Neural crest cell (in vitro differentiated cells): ENCODE measurements at regions not wholly inside any gene's neighbourhood (a gene's known extent, or its start where the extent isn't known, plus 50 kb on each side); places are given as distances from the start of the nearest gene placed in this dataset.

Experiments
- DNase-seq: peaks from one replicate; pipeline ENCODE4 v3.0.0; 2021; ENCODE audit warnings: low read depth, mixed read lengths, low spot score
- H3K27ac Mint-ChIP-seq: one replicate; pipeline ENCODE4 v1.8.0; 2021; ENCODE audit warnings: mild to moderate bottlenecking, mixed read lengths; ENCODE audit not compliant: unreplicated experiment
- H3K27me3 Mint-ChIP-seq: 2 replicates; pipeline ENCODE4 v1.8.0; 2021; ENCODE audit warnings: low read depth, mild to moderate bottlenecking, mixed read lengths
- H3K36me3 Mint-ChIP-seq: 2 replicates; pipeline ENCODE4 v1.8.0; 2021; ENCODE audit warnings: low read depth, mild to moderate bottlenecking, mixed read lengths
- H3K4me1 Mint-ChIP-seq: 2 replicates; pipeline ENCODE4 v1.8.0; 2021; ENCODE audit warnings: mixed read lengths
- H3K4me3 Mint-ChIP-seq: one replicate; pipeline ENCODE4 v1.8.0; 2021; ENCODE audit warnings: mild to moderate bottlenecking, mixed read lengths
- H3K9me3 Mint-ChIP-seq: 2 replicates; pipeline ENCODE4 v1.8.0; 2021; ENCODE audit warnings: mixed read lengths
- CTCF ChIP-seq: fragments of 200-600 bp; sonication (generic); conservative IDR thresholded peaks from 2 replicates; pipeline ENCODE4 v1.5.0; 2021; ENCODE audit warnings: antibody characterized with exemption, mild to moderate bottlenecking

- no peaks in the 10 kb centered on the region for H3K27me3 Mint-ChIP-seq
- H3K4me3 Mint-ChIP-seq, result no peak overlapping the region
- TF ChIP-seq CTCF, result no peak
- H3K27ac Mint-ChIP-seq, result no peak overlapping the region
- H3K4me1 Mint-ChIP-seq, result no peaks in the 10 kb centered on the region
- peaks cover 3% of the 10 kb centered on the region for H3K9me3 Mint-ChIP-seq
- no peak for DNase-seq
- H3K36me3 Mint-ChIP-seq, result no peaks in the 10 kb centered on the region
Measured at GRCh38 chr21:19993268-19993667, 1004.9 kb upstream of the NCAM2 start.

GRCh38 chr21:19995253-19995652, 1003.0 kb upstream of the NCAM2 start:
- no peaks in the 10 kb centered on the region for H3K4me1 Mint-ChIP-seq
- H3K27me3 Mint-ChIP-seq, result no peaks in the 10 kb centered on the region
- peaks cover 2% of the 10 kb centered on the region for H3K36me3 Mint-ChIP-seq
- no peak overlapping the region for H3K27ac Mint-ChIP-seq
- no peak for TF ChIP-seq CTCF
- H3K4me3 Mint-ChIP-seq, result no peak overlapping the region
- DNase-seq, result no peak
- peaks cover 3% of the 10 kb centered on the region for H3K9me3 Mint-ChIP-seq

- H3K4me1 Mint-ChIP-seq, result no peaks in the 10 kb centered on the region
- peaks cover 2% of the 10 kb centered on the region for H3K36me3 Mint-ChIP-seq
- peaks cover 3% of the 10 kb centered on the region for H3K9me3 Mint-ChIP-seq
- H3K27ac Mint-ChIP-seq, result no peak overlapping the region
- no peaks in the 10 kb centered on the region for H3K27me3 Mint-ChIP-seq
- H3K4me3 Mint-ChIP-seq, result no peak overlapping the region
- no peak for DNase-seq
- no peak for TF ChIP-seq CTCF
Measured at GRCh38 chr21:19998453-19998852, 999.8 kb upstream of the NCAM2 start.

GRCh38 chr21:19999369-20000272, 998.6 kb upstream of the NCAM2 start:
- H3K4me1 Mint-ChIP-seq, result no peaks in the 10 kb centered on the region
- TF ChIP-seq CTCF, result no peak
- H3K27ac Mint-ChIP-seq, result no peak overlapping the region
- DNase-seq, result no peak
- H3K4me3 Mint-ChIP-seq, result no peak overlapping the region
- peaks cover 3% of the 10 kb centered on the region for H3K9me3 Mint-ChIP-seq
- H3K36me3 Mint-ChIP-seq, result peaks cover 2% of the 10 kb centered on the region
- H3K27me3 Mint-ChIP-seq, result no peaks in the 10 kb centered on the region

- Mint-ChIP-seq H3K4me1 (no peaks in the 10 kb centered on the region), H3K27me3 (no peaks in the 10 kb centered on the region), H3K27ac (no peak overlapping the region), H3K4me3 (no peak overlapping the region), H3K9me3 (no peaks in the 10 kb centered on the region), H3K36me3 (no peaks in the 10 kb centered on the region)
- no peak for DNase-seq
- TF ChIP-seq CTCF, result no peak
Measured at GRCh38 chr21:20004367-20004766, 993.8 kb upstream of the NCAM2 start.
